Fibroblast of lung (primary cell): ENCODE measurements at regions not wholly inside any gene's neighbourhood (a gene's known extent, or its start where the extent isn't known, plus 50 kb on each side); places are given as distances from the start of the nearest gene placed in this dataset.

Experiments used
- CTCF ChIP-seq, 2 donors: IDR thresholded peaks in 1 of 2; conservative IDR thresholded peaks in 1 of 2; 1 replicate in 1 of 2; 2 replicates in 1 of 2; pipeline ENCODE4 v1.5.1; 2011 to 2012; ENCODE audit warnings: low read length in 2 of 2, control low read depth in 1 of 2, inconsistent platforms in 1 of 2, low read depth in 1 of 2, mild to moderate bottlenecking in 1 of 2
- EZH2 ChIP-seq: IDR thresholded peaks from 2 replicates; pipeline ENCODE4 v1.5.1; 2012; ENCODE audit warnings: low read length, control low read depth, mild to moderate bottlenecking; ENCODE audit errors: missing control alignments

GRCh38 chr13:112233256-112233655 lies 142.9 kb upstream of the SPACA7 start:
- no peak for TF ChIP-seq CTCF (conservative IDR thresholded peaks at IDR 0.05 in 1 of 2, IDR thresholded peaks at IDR 0.05 in 1 of 2; ENCODE audit: low read depth in 1 of 2, low read length in 2 of 2)
- TF ChIP-seq EZH2, result no peak
